Endothelial cell of umbilical vein (primary cell): ENCODE measurements at regions not wholly inside any gene's neighbourhood (a gene's known extent, or its start where the extent isn't known, plus 50 kb on each side); places are given as distances from the start of the nearest gene placed in this dataset.

Experiments used
- BruUV-seq: library from RNA; stranded (reverse); fragments of 400-500 nt; replicated peaks from 2 replicates; lab custom pipeline; 2021; lab: Mats Ljungman, UMichigan
- CTCF ChIA-PET: fragments of 300-600, 350-600 bp; sonication (Branson Sonifier 250); formaldehyde crosslinking; loops from one replicate; lab custom pipeline; 2021; ENCODE audit warnings: antibody characterized with exemption, inconsistent platforms; lab: Charles Lee
- POLR2A ChIA-PET: fragments of 300-600, 350-600 bp; sonication (Branson Sonifier 250); formaldehyde crosslinking; loops from one replicate; lab custom pipeline; 2021; ENCODE audit warnings: antibody characterized with exemption, inconsistent platforms; lab: Charles Lee
- DNase-seq: peaks from one replicate; pipeline ENCODE4 v3.0.0-alpha.2; 2011; ENCODE audit warnings: low read depth, low spot score
- FAIRE-seq: peaks from 2 replicates; lab custom pipeline; 2011; peaks lifted over from hg19 to GRCh38; lab: Jason Lieb, UNC
- H2AFZ ChIP-seq: 2 replicates; pipeline ENCODE4 v1.6.0; 2012; ENCODE audit warnings: low read depth, low read length, control low read depth, inconsistent platforms
- H3K27ac ChIP-seq: 2 replicates; pipeline ENCODE4 v1.5.1; 2011; ENCODE audit warnings: low read depth, mild to moderate bottlenecking, control low read depth, low read length, moderate library complexity; ENCODE audit not compliant: insufficient read depth
- H3K27me3 ChIP-seq, 2 experiments: 2 replicates each; pipeline versions ENCODE4 v1.6.0 to v1.6.1; 2011; ENCODE audit warnings: low read length in 2 of 2, mixed read lengths in 1 of 2; ENCODE audit not compliant: control insufficient read depth in 2 of 2, insufficient read depth in 2 of 2
- H3K36me3 ChIP-seq, 2 experiments: 2 replicates in 1 of 2; 3 replicates in 1 of 2; pipeline ENCODE4 v1.5.1; 2011; ENCODE audit warnings: low read length in 2 of 2, mild to moderate bottlenecking in 1 of 2, moderate library complexity in 1 of 2; ENCODE audit not compliant: control insufficient read depth in 2 of 2, insufficient read depth in 2 of 2; ENCODE audit errors: extremely low read depth in 1 of 2
- H3K4me1 ChIP-seq: 3 replicates; pipeline ENCODE4 v1.5.1; 2011; ENCODE audit warnings: mild to moderate bottlenecking, low read length; ENCODE audit not compliant: control insufficient read depth, insufficient read depth; ENCODE audit errors: extremely low read depth
- H3K4me2 ChIP-seq: 2 replicates; pipeline ENCODE4 v1.6.1; 2011; ENCODE audit warnings: low read length, control low read depth, mixed read lengths; ENCODE audit not compliant: insufficient read depth
- H3K4me3 ChIP-seq, 3 experiments: fragments of 200-600 bp in 1 of 3; sonication (generic), shearing (Covaris generic) in 1 of 3; replicated peaks in 1 of 3; 2 replicates each; pipeline ENCODE4 v1.5.1; 2011 to 2016; ENCODE audit warnings: control low read depth in 3 of 3, low read length in 3 of 3, mild to moderate bottlenecking in 2 of 3, inconsistent platforms in 1 of 3, low read depth in 1 of 3, moderate library complexity in 1 of 3; ENCODE audit not compliant: insufficient read depth in 1 of 3
- H3K79me2 ChIP-seq: 2 replicates; pipeline ENCODE4 v1.6.0; 2012; ENCODE audit warnings: low read length, inconsistent platforms; ENCODE audit not compliant: control insufficient read depth, insufficient read depth
- H3K9ac ChIP-seq: replicated peaks from 2 replicates; pipeline ENCODE3; 2011; ENCODE audit warnings: low read length, control low read depth; ENCODE audit not compliant: insufficient read depth; ENCODE audit errors: extremely low read depth
- H3K9me1 ChIP-seq: replicated peaks from 3 replicates; pipeline ENCODE4 v1.6.0; 2011; ENCODE audit warnings: mild to moderate bottlenecking, low read length; ENCODE audit not compliant: control insufficient read depth, insufficient read depth; ENCODE audit errors: extremely low read depth
- H3K9me3 ChIP-seq: replicated peaks from 2 replicates; pipeline ENCODE4 v1.5.1; 2012; ENCODE audit warnings: low read length, inconsistent platforms; ENCODE audit not compliant: control insufficient read depth, insufficient read depth
- H4K20me1 ChIP-seq: replicated peaks from 2 replicates; pipeline ENCODE3; 2011; ENCODE audit warnings: mild to moderate bottlenecking, low read length; ENCODE audit not compliant: control insufficient read depth, insufficient read depth; ENCODE audit errors: extremely low read depth
- EZH2 ChIP-seq: IDR thresholded peaks from 2 replicates; pipeline ENCODE4 v1.6.1; 2012; ENCODE audit warnings: borderline replicate concordance, low read depth, mild to moderate bottlenecking, moderate library complexity, low read length, inconsistent platforms; ENCODE audit not compliant: severe bottlenecking
- FOS ChIP-seq: IDR thresholded peaks from 2 replicates; pipeline ENCODE4 v1.6.1; 2011; ENCODE audit warnings: mild to moderate bottlenecking, low read length, moderate library complexity, borderline replicate concordance; ENCODE audit not compliant: insufficient read depth
- GATA2 ChIP-seq: IDR thresholded peaks from 2 replicates; pipeline ENCODE4 v1.7.0; 2011; ENCODE audit warnings: low read depth, mild to moderate bottlenecking, moderate library complexity, mixed read lengths, low read length; ENCODE audit not compliant: insufficient read length, insufficient read depth
- JUN ChIP-seq: IDR thresholded peaks from 2 replicates; pipeline ENCODE4 v1.6.1; 2011; ENCODE audit warnings: borderline replicate concordance, low read depth; ENCODE audit not compliant: insufficient read length, insufficient read depth
- MYC ChIP-seq: IDR thresholded peaks from one replicate; pipeline ENCODE4 v1.6.1; 2011; ENCODE audit warnings: mild to moderate bottlenecking, low read depth, low read length
- POLR2A ChIP-seq: IDR thresholded peaks from 2 replicates; pipeline ENCODE4 v1.6.1; 2012; ENCODE audit warnings: low read depth, mild to moderate bottlenecking, control low read depth, low read length
- POLR2AphosphoS5 ChIP-seq: IDR thresholded peaks from 2 replicates; pipeline ENCODE4 v1.6.1; 2012; ENCODE audit warnings: low read depth, mild to moderate bottlenecking, control low read depth, low read length, moderate library complexity; ENCODE audit not compliant: insufficient read depth
- dilution Hi-C: fragments of 300-500 bp; cut with MboI; formaldehyde crosslinking; loops from one replicate; pipeline ENCODE4 v1.15.0; 2019; ENCODE audit warnings: low sequenced_read_pairs; ENCODE audit not compliant: extremely low pct_ligation_motif_present
- intact Hi-C: fragments of 100-400 bp; cut with micrococcal nuclease; formaldehyde crosslinking; loops from one replicate; pipeline ENCODE4 v1.10.0; 2022
- TF ChIP-seq, protein P1 (sequence below), 2 donors: IDR thresholded peaks; 1 replicate in 1 of 2; 2 replicates in 1 of 2; pipeline ENCODE4 v1.5.1; 2011; ENCODE audit warnings: low read length in 2 of 2, mild to moderate bottlenecking in 2 of 2, moderate library complexity in 2 of 2, control low read depth in 1 of 2, inconsistent platforms in 1 of 2, low read depth in 1 of 2; ENCODE audit not compliant: insufficient read depth in 1 of 2; ENCODE audit errors: extremely low read depth in 1 of 2
- TF ChIP-seq, protein P2 (sequence below): IDR thresholded peaks from 2 replicates; pipeline ENCODE4 v1.6.1; 2011; ENCODE audit not compliant: insufficient read depth, insufficient read length

DNA sequence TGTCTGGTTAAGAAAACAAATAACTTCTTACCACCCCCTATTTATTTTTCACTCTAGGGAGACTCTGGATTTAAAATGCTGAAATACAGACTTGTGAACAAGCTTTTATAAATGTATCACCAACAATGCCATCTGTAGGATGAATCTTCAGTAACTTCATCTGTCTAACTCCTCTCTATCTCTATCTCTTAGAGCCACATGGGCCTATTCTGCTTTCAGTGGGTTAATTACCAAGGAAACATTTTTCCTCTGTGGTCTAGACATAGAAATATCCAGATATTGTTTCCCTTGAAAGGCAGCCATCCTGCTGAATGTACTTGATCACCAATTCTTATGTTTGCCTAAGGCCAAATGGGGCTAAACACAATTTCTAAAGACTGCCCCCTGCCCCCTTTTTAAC, 167.6 kb upstream of the COL8A1 start:
- no peaks in the 10 kb centered on the region for H3K4me1 ChIP-seq
- dilution Hi-C loops (no loop called here), intact Hi-C loops (no loop called here)
- no peak overlapping the region for H3K4me3 ChIP-seq
- H3K9me1 ChIP-seq: no peaks in the 10 kb centered on the region
- POLR2A ChIA-PET: no interaction called here
- no peaks in the 10 kb centered on the region for H3K79me2 ChIP-seq
- H4K20me1 ChIP-seq: no peaks in the 10 kb centered on the region
- FAIRE-seq (no peak), DNase-seq (no peak)
- no peaks in the 10 kb centered on the region for H3K27me3 ChIP-seq
- H3K4me2 ChIP-seq: no peak overlapping the region
- no peaks in the 10 kb centered on the region for H3K9me3 ChIP-seq
- H3K27ac ChIP-seq: no peak overlapping the region
- no peak for TF ChIP-seq MYC
- TF ChIP-seq POLR2AphosphoS5: no peak
- TF ChIP-seq, protein P1, sequence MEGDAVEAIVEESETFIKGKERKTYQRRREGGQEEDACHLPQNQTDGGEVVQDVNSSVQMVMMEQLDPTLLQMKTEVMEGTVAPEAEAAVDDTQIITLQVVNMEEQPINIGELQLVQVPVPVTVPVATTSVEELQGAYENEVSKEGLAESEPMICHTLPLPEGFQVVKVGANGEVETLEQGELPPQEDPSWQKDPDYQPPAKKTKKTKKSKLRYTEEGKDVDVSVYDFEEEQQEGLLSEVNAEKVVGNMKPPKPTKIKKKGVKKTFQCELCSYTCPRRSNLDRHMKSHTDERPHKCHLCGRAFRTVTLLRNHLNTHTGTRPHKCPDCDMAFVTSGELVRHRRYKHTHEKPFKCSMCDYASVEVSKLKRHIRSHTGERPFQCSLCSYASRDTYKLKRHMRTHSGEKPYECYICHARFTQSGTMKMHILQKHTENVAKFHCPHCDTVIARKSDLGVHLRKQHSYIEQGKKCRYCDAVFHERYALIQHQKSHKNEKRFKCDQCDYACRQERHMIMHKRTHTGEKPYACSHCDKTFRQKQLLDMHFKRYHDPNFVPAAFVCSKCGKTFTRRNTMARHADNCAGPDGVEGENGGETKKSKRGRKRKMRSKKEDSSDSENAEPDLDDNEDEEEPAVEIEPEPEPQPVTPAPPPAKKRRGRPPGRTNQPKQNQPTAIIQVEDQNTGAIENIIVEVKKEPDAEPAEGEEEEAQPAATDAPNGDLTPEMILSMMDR (IDR thresholded peaks at IDR 0.05; ENCODE audit: extremely low read depth in 1 of 2, insufficient read depth in 1 of 2, low read depth in 1 of 2, low read length in 2 of 2): no peak
- no peak for TF ChIP-seq FOS
- TF ChIP-seq, protein P2, sequence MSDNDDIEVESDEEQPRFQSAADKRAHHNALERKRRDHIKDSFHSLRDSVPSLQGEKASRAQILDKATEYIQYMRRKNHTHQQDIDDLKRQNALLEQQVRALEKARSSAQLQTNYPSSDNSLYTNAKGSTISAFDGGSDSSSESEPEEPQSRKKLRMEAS: no peak
- no peak for TF ChIP-seq POLR2A
- no peak for TF ChIP-seq JUN
- no peak for TF ChIP-seq GATA2
- no peak for TF ChIP-seq EZH2
- CTCF ChIA-PET: interaction anchor here (1.5 to 1.9 kb wide), 2 partner anchors 28 to 32 kb away, joined by 4 to 5 read pairs; no protein-coding TSS in a partner anchor
- H2AFZ ChIP-seq: no peak overlapping the region
- H3K36me3 ChIP-seq: no peaks in the 10 kb centered on the region
- no peak overlapping the region for H3K9ac ChIP-seq
- BruUV-seq: no TSS peak
